ENCODE measurements at regions not wholly inside any gene's neighbourhood (a gene's known extent, or its start where the extent isn't known, plus 50 kb on each side); places are given as distances from the start of the nearest gene placed in this dataset.

- H4K20me1 ChIP-seq (ENCODE audit: insufficient read depth, poor library complexity, severe bottlenecking), result no peaks in the 10 kb centered on the region
- TF ChIP-seq EZH2 (IDR thresholded peaks at IDR 0.05; ENCODE audit: borderline replicate concordance) (no peak), CTCF (IDR thresholded peaks at IDR 0.05; ENCODE audit: poor library complexity) (no peak), EZH2phosphoT487 (IDR thresholded peaks at IDR 0.05; ENCODE audit: low read depth, severe bottlenecking, unreplicated experiment) (no peak)
- no peaks in the 10 kb centered on the region for H3K4me1 ChIP-seq (ENCODE audit: insufficient read depth)
- no peak overlapping the region for H3K4me3 ChIP-seq
- H3K4me2 ChIP-seq, result no peak overlapping the region
- H3K79me2 ChIP-seq, result no peaks in the 10 kb centered on the region
- DNase-seq (ENCODE audit: low spot score), result no peak
- H3K36me3 ChIP-seq (replicated peaks; ENCODE audit: insufficient read depth, low read depth), result no peaks in the 10 kb centered on the region
- H3K9me2 ChIP-seq (replicated peaks; ENCODE audit: insufficient read depth), result no peaks in the 10 kb centered on the region
- H3K27me3 ChIP-seq, result no peaks in the 10 kb centered on the region
- 86% methylated on average over 1 of the region's 1 CpG for WGBS (ENCODE audit: low lambda C conversion rate, missing lambda C conversion rate)
- no peak overlapping the region for H2AFZ ChIP-seq
- H3K27ac ChIP-seq, result no peak overlapping the region
- no peaks in the 10 kb centered on the region for H3K9me3 ChIP-seq (ENCODE audit: low read depth)
Observed at GRCh38 chr4:121479808-121480207, 99.0 kb upstream of the QRFPR start.

- no peak overlapping the region for H3K27ac ChIP-seq
- no peak for DNase-seq (ENCODE audit: low spot score)
- TF ChIP-seq EZH2 (IDR thresholded peaks at IDR 0.05; ENCODE audit: borderline replicate concordance), result no peak
- no peaks in the 10 kb centered on the region for H3K9me3 ChIP-seq (ENCODE audit: low read depth)
- no peaks in the 10 kb centered on the region for H3K4me1 ChIP-seq (ENCODE audit: insufficient read depth)
- no peak overlapping the region for H2AFZ ChIP-seq
- H3K9me2 ChIP-seq (replicated peaks; ENCODE audit: insufficient read depth), result no peaks in the 10 kb centered on the region
- H3K79me2 ChIP-seq, result no peaks in the 10 kb centered on the region
- no peaks in the 10 kb centered on the region for H3K27me3 ChIP-seq
- WGBS (ENCODE audit: low lambda C conversion rate, missing lambda C conversion rate), result 89% methylated on average over 2 of the region's 2 CpGs
- H3K36me3 ChIP-seq (replicated peaks; ENCODE audit: insufficient read depth, low read depth), result no peaks in the 10 kb centered on the region
- H4K20me1 ChIP-seq (ENCODE audit: insufficient read depth, poor library complexity, severe bottlenecking), result no peaks in the 10 kb centered on the region
- H3K4me3 ChIP-seq, result no peak overlapping the region
- no peak overlapping the region for H3K4me2 ChIP-seq
Observed at GRCh38 chr4:121477480-121477879, 96.7 kb upstream of the QRFPR start.

GRCh38 chr4:121477079-121477478 lies 96.3 kb upstream of the QRFPR start:
- 82% methylated on average over 1 of the region's 1 CpG for WGBS (ENCODE audit: low lambda C conversion rate, missing lambda C conversion rate)
- TF ChIP-seq CTCF (IDR thresholded peaks at IDR 0.05; ENCODE audit: poor library complexity) (no peak), EZH2phosphoT487 (IDR thresholded peaks at IDR 0.05; ENCODE audit: low read depth, severe bottlenecking, unreplicated experiment) (no peak), EZH2 (IDR thresholded peaks at IDR 0.05; ENCODE audit: borderline replicate concordance) (no peak)
- Histone ChIP-seq H3K79me2 (no peaks in the 10 kb centered on the region), H3K9me2 (replicated peaks; ENCODE audit: insufficient read depth) (no peaks in the 10 kb centered on the region), H3K4me3 (no peak overlapping the region), H3K4me2 (no peak overlapping the region), H3K36me3 (replicated peaks; ENCODE audit: insufficient read depth, low read depth) (no peaks in the 10 kb centered on the region), H3K4me1 (ENCODE audit: insufficient read depth) (no peaks in the 10 kb centered on the region), H2AFZ (no peak overlapping the region), H3K9me3 (ENCODE audit: low read depth) (no peaks in the 10 kb centered on the region), H3K27ac (no peak overlapping the region), H3K27me3 (no peaks in the 10 kb centered on the region), H4K20me1 (ENCODE audit: insufficient read depth, poor library complexity, severe bottlenecking) (no peaks in the 10 kb centered on the region)
- no peak for DNase-seq (ENCODE audit: low spot score)

- Histone ChIP-seq H3K79me2 (no peaks in the 10 kb centered on the region), H3K4me2 (no peak overlapping the region), H3K4me3 (no peak overlapping the region), H3K27me3 (no peaks in the 10 kb centered on the region), H3K4me1 (ENCODE audit: insufficient read depth) (no peaks in the 10 kb centered on the region), H3K9me2 (replicated peaks; ENCODE audit: insufficient read depth) (no peaks in the 10 kb centered on the region), H4K20me1 (ENCODE audit: insufficient read depth, poor library complexity, severe bottlenecking) (no peaks in the 10 kb centered on the region), H3K9me3 (ENCODE audit: low read depth) (no peaks in the 10 kb centered on the region), H2AFZ (no peak overlapping the region), H3K27ac (no peak overlapping the region), H3K36me3 (replicated peaks; ENCODE audit: insufficient read depth, low read depth) (no peaks in the 10 kb centered on the region)
- WGBS (ENCODE audit: low lambda C conversion rate, missing lambda C conversion rate), result 88% methylated on average over 2 of the region's 2 CpGs
- DNase-seq (ENCODE audit: low spot score), result no peak
- TF ChIP-seq EZH2 (IDR thresholded peaks at IDR 0.05; ENCODE audit: borderline replicate concordance) (no peak), EZH2phosphoT487 (IDR thresholded peaks at IDR 0.05; ENCODE audit: low read depth, severe bottlenecking, unreplicated experiment) (no peak), CTCF (IDR thresholded peaks at IDR 0.05; ENCODE audit: poor library complexity) (no peak)
Observed at GRCh38 chr4:121472937-121473721, 92.3 kb upstream of the QRFPR start.
